Renal pelvis (tissue), 1 donor: ENCODE measurements at regions not wholly inside any gene's neighbourhood (a gene's known extent, or its start where the extent isn't known, plus 50 kb on each side); places are given as distances from the start of the nearest gene placed in this dataset.

Source experiments
- DNase-seq: peaks from one replicate; pipeline ENCODE4 v3.0.0-alpha.2; 2013

GRCh38 chr17:73694491-73694890, 50.2 kb upstream of the SDK2 start:
- DNase-seq: no peak

GRCh38 chr17:73695035-73695738, 50.9 kb upstream of the SDK2 start:
- DNase-seq: no peak

- no peak for DNase-seq
Observed at GRCh38 chr17:73696251-73696650, 52.0 kb upstream of the SDK2 start.

- no peak for DNase-seq
Observed at GRCh38 chr17:73697872-73698271, 53.6 kb upstream of the SDK2 start.

- no peak for DNase-seq
Observed at GRCh38 chr17:73698966-73699365, 54.7 kb upstream of the SDK2 start.

- DNase-seq: no peak
Observed at GRCh38 chr17:73701701-73702100, 57.5 kb upstream of the SDK2 start.

GRCh38 chr17:73703192-73703591, 58.9 kb upstream of the SDK2 start:
- DNase-seq: no peak

GRCh38 chr17:73703917-73704316, 59.7 kb upstream of the SDK2 start:
- no peak for DNase-seq

- DNase-seq: no peak
Observed at GRCh38 chr17:73705594-73705993, 61.3 kb upstream of the SDK2 start.

GRCh38 chr17:73706428-73706827, 62.2 kb upstream of the SDK2 start:
- no peak for DNase-seq

- DNase-seq: no peak
Observed at GRCh38 chr17:73706858-73707257, 62.6 kb upstream of the SDK2 start.

GRCh38 chr17:73707358-73707757, 63.1 kb upstream of the SDK2 start:
- no peak for DNase-seq

GRCh38 chr17:73710095-73710592, 65.9 kb upstream of the SDK2 start:
- DNase-seq: peak; percentile 75

GRCh38 chr17:73711184-73711583, 66.9 kb upstream of the SDK2 start:
- no peak for DNase-seq

- no peak for DNase-seq
Observed at GRCh38 chr17:73711916-73712315, 67.7 kb upstream of the SDK2 start.

GRCh38 chr17:73713136-73713535, 68.9 kb upstream of the SDK2 start:
- no peak for DNase-seq

- no peak for DNase-seq
Observed at GRCh38 chr17:73715769-73716168, 71.5 kb upstream of the SDK2 start.

- DNase-seq: no peak
Observed at GRCh38 chr17:73717690-73718089, 73.4 kb upstream of the SDK2 start.

- DNase-seq: no peak
Observed at GRCh38 chr17:73718362-73718761, 74.1 kb upstream of the SDK2 start.

GRCh38 chr17:73718912-73719311, 74.7 kb upstream of the SDK2 start:
- no peak for DNase-seq

- peak; percentile 53 for DNase-seq
Observed at GRCh38 chr17:73719588-73720071, 75.4 kb upstream of the SDK2 start.

- DNase-seq: no peak
Observed at GRCh38 chr17:73720187-73720834, 76.1 kb upstream of the SDK2 start.

- no peak for DNase-seq
Observed at GRCh38 chr17:73722165-73722564, 77.9 kb upstream of the SDK2 start.

- no peak for DNase-seq
Observed at GRCh38 chr17:73723317-73723716, 79.1 kb upstream of the SDK2 start.
